Natural killer cell (primary cell): ENCODE measurements at regions not wholly inside any gene's neighbourhood (a gene's known extent, or its start where the extent isn't known, plus 50 kb on each side); places are given as distances from the start of the nearest gene placed in this dataset.

Experiments
- ATAC-seq, 3 donors: fragments of 150-1000 bp in 2 of 3; fragments of 200-7000 bp in 1 of 3; cut with Tn5 transposase; 1 replicate in 1 of 3; 2 replicates in 2 of 3; pipeline ENCODE4 v1.10.0; 2021; ENCODE audit warnings: mild to moderate bottlenecking in 2 of 3, moderate library complexity in 2 of 3
- DNase-seq, 2 donors: peaks; one replicate each; pipeline versions ENCODE4 v3.0.0 to v3.0.0-alpha.2; 2013 to 2021; ENCODE audit warnings: mixed read lengths in 1 of 2
- H3K27ac ChIP-seq: one replicate; pipeline ENCODE4 v1.5.1; 2013; ENCODE audit warnings: mild to moderate bottlenecking, low read length
- H3K27me3 ChIP-seq: one replicate; pipeline ENCODE4 v1.6.1; 2013; ENCODE audit warnings: low read length; ENCODE audit not compliant: control insufficient read depth, insufficient read depth
- H3K36me3 ChIP-seq: one replicate; pipeline ENCODE4 v1.6.1; 2013; ENCODE audit warnings: low read length; ENCODE audit not compliant: control insufficient read depth, insufficient read depth
- H3K4me1 ChIP-seq: one replicate; pipeline ENCODE4 v1.6.1; 2013; ENCODE audit warnings: low read length; ENCODE audit not compliant: control insufficient read depth, insufficient read depth
- H3K4me3 ChIP-seq: one replicate; pipeline ENCODE4 v1.5.1; 2013; ENCODE audit warnings: low read length
- H3K9me3 ChIP-seq: one replicate; pipeline ENCODE4 v1.6.1; 2013; ENCODE audit warnings: low read length; ENCODE audit not compliant: control insufficient read depth, insufficient read depth
- H3K27ac Mint-ChIP-seq, 2 donors: one replicate each; pipeline ENCODE4 v1.8.0; 2022; ENCODE audit warnings: mild to moderate bottlenecking in 2 of 2, mixed read lengths in 2 of 2, moderate library complexity in 1 of 2
- H3K27me3 Mint-ChIP-seq, 2 donors: one replicate each; pipeline ENCODE4 v1.8.0; 2022; ENCODE audit warnings: low read depth in 2 of 2, mixed read lengths in 2 of 2
- H3K36me3 Mint-ChIP-seq: one replicate; pipeline ENCODE4 v1.8.0; 2022; ENCODE audit warnings: mixed read lengths
- H3K4me1 Mint-ChIP-seq, 2 donors: one replicate each; pipeline ENCODE4 v1.8.0; 2022; ENCODE audit warnings: mixed read lengths in 2 of 2
- H3K4me3 Mint-ChIP-seq: one replicate; pipeline ENCODE4 v1.8.0; 2022; ENCODE audit warnings: mild to moderate bottlenecking, moderate library complexity, mixed read lengths
- H3K9me3 Mint-ChIP-seq, 2 donors: one replicate each; pipeline ENCODE4 v1.8.0; 2022; ENCODE audit warnings: mixed read lengths in 2 of 2
- CTCF ChIP-seq: fragments of 200-600 bp; IDR thresholded peaks from one replicate; pipeline ENCODE4 v1.8.0; 2022; ENCODE audit warnings: antibody characterized with exemption
- whole genome bisulfite sequencing: methylation state at CpG from one replicate; pipeline ENCODE4 v1.1.7; 2013; ENCODE audit warnings: missing lambda C conversion rate; ENCODE audit not compliant: insufficient coverage; 5-methylcytosine and 5-hydroxymethylcytosine counted together
- intact Hi-C: fragments of 100-400 bp; cut with micrococcal nuclease; formaldehyde crosslinking; loops from one replicate; pipeline ENCODE4 v1.14.2; 2022

- Mint-ChIP-seq H3K9me3 (no peaks in the 10 kb centered on the region), H3K27me3 (no peaks in the 10 kb centered on the region), H3K27ac (no peak overlapping the region), H3K36me3 (no peaks in the 10 kb centered on the region), H3K4me3 (no peak overlapping the region), H3K4me1 (peaks cover 0 to 8% of the 10 kb centered on the region in 2 donors)
- Histone ChIP-seq H3K27me3 (no peaks in the 10 kb centered on the region), H3K9me3 (no peaks in the 10 kb centered on the region), H3K4me3 (no peak overlapping the region), H3K27ac (no peak overlapping the region), H3K4me1 (no peaks in the 10 kb centered on the region), H3K36me3 (no peaks in the 10 kb centered on the region)
- 84% methylated on average over 15 of the region's 16 CpGs for WGBS
- DNase-seq (no peak), ATAC-seq (no peak)
- intact Hi-C loops, result no loop called here
- TF ChIP-seq CTCF, result no peak
Measured at GRCh38 chr17:79466562-79467350, 144.1 kb downstream of the RBFOX3 start.

- no peak overlapping the region for H3K27ac ChIP-seq
Measured at GRCh38 chr17:79465681-79466025, 145.2 kb downstream of the RBFOX3 start.

GRCh38 chr17:79465011-79465680 is 145.7 kb downstream of the RBFOX3 start:
- Mint-ChIP-seq H3K36me3 (no peaks in the 10 kb centered on the region), H3K4me1 (peaks cover 0 to 5% of the 10 kb centered on the region in 2 donors), H3K9me3 (no peaks in the 10 kb centered on the region), H3K4me3 (no peak overlapping the region), H3K27me3 (no peaks in the 10 kb centered on the region), H3K27ac (no peak overlapping the region)
- no peak for ATAC-seq
- Histone ChIP-seq H3K27me3 (no peaks in the 10 kb centered on the region), H3K4me1 (no peaks in the 10 kb centered on the region), H3K27ac (no peak overlapping the region), H3K9me3 (no peaks in the 10 kb centered on the region), H3K36me3 (no peaks in the 10 kb centered on the region), H3K4me3 (no peak overlapping the region)
- TF ChIP-seq CTCF, result no peak
- 70% methylated on average over 25 of the region's 25 CpGs for WGBS
- no peak for DNase-seq
- intact Hi-C loops, result no loop called here

More at GRCh38 chr17:79465681-79466025, 145.2 kb downstream of the RBFOX3 start:
- H3K9me3 Mint-ChIP-seq, result no peaks in the 10 kb centered on the region
- H3K4me3 Mint-ChIP-seq, result no peak overlapping the region
- no peak overlapping the region for H3K4me3 ChIP-seq
- no peaks in the 10 kb centered on the region for H3K9me3 ChIP-seq
- no peaks in the 10 kb centered on the region for H3K27me3 Mint-ChIP-seq
- H3K4me1 ChIP-seq, result no peaks in the 10 kb centered on the region
- H3K36me3 Mint-ChIP-seq, result no peaks in the 10 kb centered on the region
- DNase-seq (no peak), ATAC-seq (no peak)
- H3K36me3 ChIP-seq, result no peaks in the 10 kb centered on the region
- TF ChIP-seq CTCF, result no peak
- no peak overlapping the region for H3K27ac Mint-ChIP-seq
- peaks cover 0 to 3% of the 10 kb centered on the region in 2 donors for H3K4me1 Mint-ChIP-seq
- intact Hi-C loops, result no loop called here
- WGBS, result 73% methylated on average over 14 of the region's 14 CpGs
- no peaks in the 10 kb centered on the region for H3K27me3 ChIP-seq
